SU-DHL-6 (cell line): ENCODE measurements at regions not wholly inside any gene's neighbourhood (a gene's known extent, or its start where the extent isn't known, plus 50 kb on each side); places are given as distances from the start of the nearest gene placed in this dataset.

Experiments used
- H2AFZ ChIP-seq: fragments of 200-600 bp; sonication (generic); 2 replicates; pipeline ENCODE4 v1.6.1; 2014; ENCODE audit warnings: low read depth, mild to moderate bottlenecking, moderate library complexity, mixed read lengths, antibody characterized with exemption, low read length; ENCODE audit not compliant: severe bottlenecking
- H3F3A ChIP-seq: fragments of 200-600 bp; shearing (Covaris generic); 2 replicates; pipeline ENCODE4 v1.6.0; 2016; ENCODE audit warnings: antibody characterized with exemption, mild to moderate bottlenecking; ENCODE audit not compliant: insufficient read depth
- H3K27ac ChIP-seq: fragments of 200-600 bp; sonication (generic); 2 replicates; pipeline ENCODE4 v1.5.1; 2016; ENCODE audit warnings: low read depth, mild to moderate bottlenecking, low read length, moderate library complexity, mixed read lengths
- H3K27me3 ChIP-seq: fragments of 200-600 bp; sonication (generic), shearing (Covaris generic); 2 replicates; pipeline ENCODE4 v1.6.0; 2014; ENCODE audit warnings: mild to moderate bottlenecking, low read length
- H3K36me3 ChIP-seq: fragments of 200-600 bp; sonication (generic); 2 replicates; pipeline ENCODE4 v1.6.1; 2014; ENCODE audit warnings: mild to moderate bottlenecking, low read length, mixed read lengths
- H3K4me2 ChIP-seq: fragments of 300-600, 200-600 bp; shearing (Covaris generic), sonication (generic); 2 replicates; pipeline ENCODE4 v1.6.0; 2014; ENCODE audit warnings: low read length, low read depth, mild to moderate bottlenecking; ENCODE audit not compliant: poor library complexity, severe bottlenecking
- H3K4me3 ChIP-seq: fragments of 200-600 bp; sonication (generic); 2 replicates; pipeline ENCODE4 v1.5.1; 2014; ENCODE audit warnings: antibody characterized with exemption, low read length, mild to moderate bottlenecking, mixed read lengths; ENCODE audit not compliant: insufficient read depth, poor library complexity, severe bottlenecking
- H3K79me2 ChIP-seq: fragments of 200-600 bp; sonication (generic); 2 replicates; pipeline ENCODE4 v1.6.1; 2014; ENCODE audit warnings: mild to moderate bottlenecking, low read length, moderate library complexity; ENCODE audit not compliant: insufficient read depth
- H3K9ac ChIP-seq: fragments of 200-600 bp; sonication (generic); 2 replicates; pipeline ENCODE4 v1.7.0; 2014; ENCODE audit warnings: mild to moderate bottlenecking, low read length
- H3K9me2 ChIP-seq: fragments of 200-600 bp; sonication (generic); replicated peaks from 2 replicates; pipeline ENCODE4 v1.6.1; 2014; ENCODE audit warnings: low read length; ENCODE audit not compliant: insufficient read depth
- H3K9me3 ChIP-seq: fragments of 200-600 bp; sonication (generic); 2 replicates; pipeline ENCODE4 v1.6.1; 2014; ENCODE audit warnings: low read length, mixed read lengths; ENCODE audit not compliant: insufficient read depth
- H4K20me1 ChIP-seq: fragments of 200-600 bp; sonication (generic); 2 replicates; pipeline ENCODE4 v1.6.1; 2014; ENCODE audit warnings: low read depth, mild to moderate bottlenecking, antibody characterized with exemption, low read length, moderate library complexity, mixed read lengths
- EZH2phosphoT487 ChIP-seq: fragments of 200-600 bp; sonication (generic), shearing (Covaris generic); conservative IDR thresholded peaks from 2 replicates; pipeline ENCODE4 v1.6.1; 2018; ENCODE audit warnings: mild to moderate bottlenecking, antibody characterized with exemption, low read length, moderate library complexity, mixed read lengths
- TF ChIP-seq, protein P1 (sequence below): fragments of 200-600 bp; sonication (generic); IDR thresholded peaks from one replicate; pipeline ENCODE4 v1.5.1; 2017; ENCODE audit warnings: antibody characterized with exemption, mild to moderate bottlenecking, low read length, moderate library complexity; ENCODE audit not compliant: insufficient read depth, poor library complexity, severe bottlenecking

DNA sequence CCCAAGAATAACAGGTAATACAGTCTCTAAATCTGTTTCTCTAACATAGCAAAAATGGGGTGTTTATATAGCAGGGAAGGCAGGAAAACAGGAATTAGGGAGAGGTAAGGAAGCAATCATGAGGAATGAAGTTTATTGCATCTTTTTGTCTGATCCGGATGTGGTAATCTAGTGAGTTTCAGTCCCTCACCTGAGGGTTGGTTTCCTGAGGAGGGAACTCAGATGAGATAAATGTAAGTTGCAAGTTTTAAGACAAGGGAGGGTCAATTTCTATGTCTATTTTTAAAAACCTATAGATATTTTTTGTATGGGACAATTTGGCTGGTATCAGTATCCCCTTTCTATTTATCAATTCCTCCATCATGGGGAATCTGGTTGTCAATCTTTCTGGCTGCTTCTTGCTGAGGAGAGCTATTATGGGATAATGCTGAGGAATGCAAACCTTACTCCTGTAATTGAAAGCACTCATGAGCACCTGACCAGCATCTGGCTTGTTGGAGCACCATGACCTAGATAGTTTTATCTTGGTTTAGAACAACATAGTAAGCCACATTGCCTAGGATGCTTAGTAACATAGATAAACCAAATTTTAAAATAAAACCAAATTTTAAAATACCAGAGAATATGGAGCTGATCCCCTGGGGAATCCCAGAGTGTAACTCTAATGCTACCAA lies 130.1 kb downstream of the ADAM29 start:
- Histone ChIP-seq H3K27ac (no peak overlapping the region), H3K79me2 (no peaks in the 10 kb centered on the region), H3F3A (no peaks in the 10 kb centered on the region), H3K4me2 (no peak overlapping the region), H3K9me3 (peaks cover 35% of the 10 kb centered on the region; the same call in 1 of the 2 replicates), H3K27me3 (no peaks in the 10 kb centered on the region), H3K36me3 (peaks cover 9% of the 10 kb centered on the region; the same call in 1 of the 2 replicates), H2AFZ (peak overlapping the region; percentile 64), H3K9me2 (no peaks in the 10 kb centered on the region), H3K9ac (no peak overlapping the region), H3K4me3 (no peak overlapping the region), H4K20me1 (no peaks in the 10 kb centered on the region)
- no peak for TF ChIP-seq EZH2phosphoT487
- TF ChIP-seq, protein P1, sequence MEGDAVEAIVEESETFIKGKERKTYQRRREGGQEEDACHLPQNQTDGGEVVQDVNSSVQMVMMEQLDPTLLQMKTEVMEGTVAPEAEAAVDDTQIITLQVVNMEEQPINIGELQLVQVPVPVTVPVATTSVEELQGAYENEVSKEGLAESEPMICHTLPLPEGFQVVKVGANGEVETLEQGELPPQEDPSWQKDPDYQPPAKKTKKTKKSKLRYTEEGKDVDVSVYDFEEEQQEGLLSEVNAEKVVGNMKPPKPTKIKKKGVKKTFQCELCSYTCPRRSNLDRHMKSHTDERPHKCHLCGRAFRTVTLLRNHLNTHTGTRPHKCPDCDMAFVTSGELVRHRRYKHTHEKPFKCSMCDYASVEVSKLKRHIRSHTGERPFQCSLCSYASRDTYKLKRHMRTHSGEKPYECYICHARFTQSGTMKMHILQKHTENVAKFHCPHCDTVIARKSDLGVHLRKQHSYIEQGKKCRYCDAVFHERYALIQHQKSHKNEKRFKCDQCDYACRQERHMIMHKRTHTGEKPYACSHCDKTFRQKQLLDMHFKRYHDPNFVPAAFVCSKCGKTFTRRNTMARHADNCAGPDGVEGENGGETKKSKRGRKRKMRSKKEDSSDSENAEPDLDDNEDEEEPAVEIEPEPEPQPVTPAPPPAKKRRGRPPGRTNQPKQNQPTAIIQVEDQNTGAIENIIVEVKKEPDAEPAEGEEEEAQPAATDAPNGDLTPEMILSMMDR, result no peak

DNA sequence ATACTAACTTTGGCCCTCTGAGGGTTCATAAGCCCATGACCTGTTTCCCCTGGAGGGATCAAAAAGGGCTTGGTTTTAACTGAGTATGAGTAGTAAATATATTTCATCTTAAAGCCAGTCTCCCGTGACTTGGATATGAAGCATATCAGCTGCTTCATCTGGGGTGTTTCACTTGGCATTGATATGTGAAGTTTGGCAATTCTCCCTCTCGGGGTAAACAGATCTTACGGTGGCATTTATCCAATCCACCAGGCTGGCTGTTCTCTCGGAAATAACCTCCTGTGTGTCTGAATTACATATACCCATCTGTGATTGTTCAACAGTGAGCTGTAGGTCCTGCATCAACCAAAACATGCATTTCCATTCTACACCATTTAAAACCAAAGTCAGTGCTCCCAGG lies 130.7 kb downstream of the ADAM29 start:
- Histone ChIP-seq H3K27me3 (no peaks in the 10 kb centered on the region), H3K4me3 (no peak overlapping the region), H3K4me2 (no peak overlapping the region), H2AFZ (no peak overlapping the region), H3K9ac (no peak overlapping the region), H3K36me3 (peaks cover 9% of the 10 kb centered on the region; the same call in 1 of the 2 replicates), H3K27ac (no peak overlapping the region), H3K79me2 (no peaks in the 10 kb centered on the region), H3K9me3 (peaks cover 35% of the 10 kb centered on the region; the same call in 1 of the 2 replicates), H3F3A (no peaks in the 10 kb centered on the region), H3K9me2 (no peaks in the 10 kb centered on the region), H4K20me1 (no peaks in the 10 kb centered on the region)
- no peak for TF ChIP-seq EZH2phosphoT487
- TF ChIP-seq, protein P1, result no peak

DNA sequence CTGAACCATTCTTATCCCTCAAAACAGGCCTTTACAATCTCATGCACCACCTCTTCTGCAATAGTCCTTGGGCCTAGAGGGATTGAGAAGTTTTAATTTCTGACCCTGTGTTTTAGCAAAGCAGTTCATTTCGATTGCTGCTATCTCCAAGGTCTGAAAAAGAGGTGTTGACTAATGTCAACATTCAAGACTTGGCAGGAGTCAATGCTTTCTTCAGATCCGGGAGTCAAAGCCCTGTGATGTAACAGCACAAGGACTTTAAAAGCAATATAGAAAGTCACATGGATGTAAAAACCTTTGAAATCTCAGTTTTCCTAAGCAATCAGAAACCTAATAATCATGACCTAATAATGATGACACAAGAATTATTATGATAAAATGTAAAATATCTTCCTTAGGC lies 133.8 kb downstream of the ADAM29 start:
- Histone ChIP-seq H3K9ac (no peak overlapping the region), H3F3A (no peaks in the 10 kb centered on the region), H3K4me3 (no peak overlapping the region), H3K27me3 (no peaks in the 10 kb centered on the region), H3K27ac (no peak overlapping the region), H3K79me2 (no peaks in the 10 kb centered on the region), H3K9me2 (no peaks in the 10 kb centered on the region), H3K9me3 (peaks cover 35% of the 10 kb centered on the region; the same call in 1 of the 2 replicates), H4K20me1 (no peaks in the 10 kb centered on the region), H2AFZ (no peak overlapping the region), H3K36me3 (peaks cover 7% of the 10 kb centered on the region; the same call in 1 of the 2 replicates), H3K4me2 (no peak overlapping the region)
- no peak for TF ChIP-seq EZH2phosphoT487
- TF ChIP-seq, protein P1, result no peak
